Adipocyte (in vitro differentiated cells): ENCODE measurements at regions not wholly inside any gene's neighbourhood (a gene's known extent, or its start where the extent isn't known, plus 50 kb on each side); places are given as distances from the start of the nearest gene placed in this dataset.
"Not testable (repeated sequence)": the region's sequence is repeated elsewhere in the genome, so short reads cannot be mapped to it uniquely, and the experiment has no call there.

Experiments
- DNase-seq: peaks from one replicate; pipeline ENCODE4 v3.0.0-alpha.2; 2015; ENCODE audit warnings: low read depth
- H3K27me3 ChIP-seq: replicated peaks from 2 replicates; pipeline ENCODE4 v1.7.0; 2013; ENCODE audit warnings: mild to moderate bottlenecking, low read length, moderate library complexity; ENCODE audit not compliant: control insufficient read depth, insufficient read depth
- H3K36me3 ChIP-seq: 2 replicates; pipeline ENCODE4 v1.7.0; 2013; ENCODE audit warnings: low read length, mild to moderate bottlenecking, moderate library complexity; ENCODE audit not compliant: control insufficient read depth, insufficient read depth, severe bottlenecking
- H3K4me1 ChIP-seq: 2 replicates; pipeline ENCODE4 v1.7.0; 2013; ENCODE audit warnings: mild to moderate bottlenecking, low read length, moderate library complexity; ENCODE audit not compliant: control insufficient read depth, insufficient read depth
- H3K4me3 ChIP-seq: 2 replicates; pipeline ENCODE4 v1.7.0; 2013; ENCODE audit warnings: mild to moderate bottlenecking, low read length, moderate library complexity
- H3K9ac ChIP-seq: 2 replicates; pipeline ENCODE4 v1.7.0; 2013; ENCODE audit warnings: mild to moderate bottlenecking, low read length, moderate library complexity
- H3K9me3 ChIP-seq: 2 replicates; pipeline ENCODE4 v1.7.0; 2013; ENCODE audit warnings: mild to moderate bottlenecking, low read length, moderate library complexity; ENCODE audit not compliant: control insufficient read depth

- peaks cover 16% of the 10 kb centered on the region for H3K4me1 ChIP-seq
- no peaks in the 10 kb centered on the region for H3K9me3 ChIP-seq
- H3K36me3 ChIP-seq = no peaks in the 10 kb centered on the region
These were observed 784.9 kb downstream of the EPHA4 start for GRCh38 chr2:220787251-220787650.

GRCh38 chr2:220789961-220790360, 782.1 kb downstream of the EPHA4 start:
- peak; percentile 81 for DNase-seq
- Histone ChIP-seq H3K4me1 (peaks cover 16% of the 10 kb centered on the region), H3K9ac (no peak overlapping the region), H3K9me3 (no peaks in the 10 kb centered on the region), H3K36me3 (no peaks in the 10 kb centered on the region), H3K27me3 (no peaks in the 10 kb centered on the region), H3K4me3 (peak overlapping the region; percentile 25)

More at GRCh38 chr2:220787251-220787650, 784.9 kb downstream of the EPHA4 start:
- H3K4me3 ChIP-seq = no peak overlapping the region
- DNase-seq = peak; percentile 28
- H3K9ac ChIP-seq = no peak overlapping the region
- H3K27me3 ChIP-seq = no peaks in the 10 kb centered on the region

- no peaks in the 10 kb centered on the region for H3K27me3 ChIP-seq
- no peak overlapping the region for H3K4me3 ChIP-seq
- no peak overlapping the region for H3K9ac ChIP-seq
- no peaks in the 10 kb centered on the region for H3K36me3 ChIP-seq
- H3K4me1 ChIP-seq = peaks cover 6% of the 10 kb centered on the region
- H3K9me3 ChIP-seq = no peaks in the 10 kb centered on the region
- no peak for DNase-seq
These were observed 776.4 kb downstream of the EPHA4 start for GRCh38 chr2:220795705-220796104.

GRCh38 chr2:220811115-220811514, 761.0 kb downstream of the EPHA4 start:
- H3K9me3 ChIP-seq = no peaks in the 10 kb centered on the region
- no peaks in the 10 kb centered on the region for H3K36me3 ChIP-seq
- no peaks in the 10 kb centered on the region for H3K27me3 ChIP-seq
- no peak overlapping the region for H3K4me3 ChIP-seq
- no peak overlapping the region for H3K9ac ChIP-seq
- DNase-seq = no peak
- H3K4me1 ChIP-seq = no peaks in the 10 kb centered on the region

- H3K4me3 ChIP-seq = no peak overlapping the region
- H3K9ac ChIP-seq = no peak overlapping the region
- H3K36me3 ChIP-seq = no peaks in the 10 kb centered on the region
- no peaks in the 10 kb centered on the region for H3K4me1 ChIP-seq
- H3K9me3 ChIP-seq = no peaks in the 10 kb centered on the region
- no peaks in the 10 kb centered on the region for H3K27me3 ChIP-seq
- DNase-seq = peak; percentile 69
These were observed 760.0 kb downstream of the EPHA4 start for GRCh38 chr2:220811952-220812570.

GRCh38 chr2:220814441-220814840, 757.7 kb downstream of the EPHA4 start:
- no peaks in the 10 kb centered on the region for H3K27me3 ChIP-seq
- no peak overlapping the region for H3K9ac ChIP-seq
- DNase-seq = no peak
- H3K4me3 ChIP-seq = no peak overlapping the region
- H3K4me1 ChIP-seq = no peaks in the 10 kb centered on the region
- H3K36me3 ChIP-seq = no peaks in the 10 kb centered on the region
- H3K9me3 ChIP-seq = no peaks in the 10 kb centered on the region

GRCh38 chr2:220815698-220816097, 756.4 kb downstream of the EPHA4 start:
- no peak for DNase-seq
- H3K27me3 ChIP-seq = no peaks in the 10 kb centered on the region
- no peaks in the 10 kb centered on the region for H3K9me3 ChIP-seq
- no peak overlapping the region for H3K4me3 ChIP-seq
- H3K4me1 ChIP-seq = no peaks in the 10 kb centered on the region
- H3K9ac ChIP-seq = no peak overlapping the region
- no peaks in the 10 kb centered on the region for H3K36me3 ChIP-seq

- no peak overlapping the region for H3K4me3 ChIP-seq
- no peaks in the 10 kb centered on the region for H3K9me3 ChIP-seq
- H3K9ac ChIP-seq = no peak overlapping the region
- no peaks in the 10 kb centered on the region for H3K36me3 ChIP-seq
- DNase-seq = no peak
- no peaks in the 10 kb centered on the region for H3K27me3 ChIP-seq
- no peaks in the 10 kb centered on the region for H3K4me1 ChIP-seq
These were observed 750.4 kb downstream of the EPHA4 start for GRCh38 chr2:220821683-220822082.

- not testable (repeated sequence) for H3K36me3 ChIP-seq
These were observed 748.5 kb downstream of the EPHA4 start for GRCh38 chr2:220823590-220823989.

GRCh38 chr2:220833446-220833845, 738.7 kb downstream of the EPHA4 start:
- H3K9me3 ChIP-seq = no peaks in the 10 kb centered on the region
- no peak overlapping the region for H3K4me3 ChIP-seq
- DNase-seq = no peak
- H3K36me3 ChIP-seq = no peaks in the 10 kb centered on the region
- no peaks in the 10 kb centered on the region for H3K4me1 ChIP-seq
- no peak overlapping the region for H3K9ac ChIP-seq
- H3K27me3 ChIP-seq = no peaks in the 10 kb centered on the region

More at GRCh38 chr2:220823590-220823989, 748.5 kb downstream of the EPHA4 start:
- not testable (repeated sequence) for H3K27me3 ChIP-seq, H3K4me3 ChIP-seq, H3K9me3 ChIP-seq, H3K4me1 ChIP-seq, H3K9ac ChIP-seq, DNase-seq

- Histone ChIP-seq H3K4me1 (no peaks in the 10 kb centered on the region), H3K9me3 (no peaks in the 10 kb centered on the region), H3K9ac (no peak overlapping the region), H3K4me3 (no peak overlapping the region), H3K36me3 (no peaks in the 10 kb centered on the region), H3K27me3 (no peaks in the 10 kb centered on the region)
- DNase-seq = peak; percentile 6
These were observed 736.5 kb downstream of the EPHA4 start for GRCh38 chr2:220835583-220835982.

- Histone ChIP-seq H3K36me3 (no peaks in the 10 kb centered on the region), H3K4me1 (no peaks in the 10 kb centered on the region), H3K9me3 (no peaks in the 10 kb centered on the region), H3K9ac (no peak overlapping the region), H3K4me3 (no peak overlapping the region), H3K27me3 (no peaks in the 10 kb centered on the region)
- no peak for DNase-seq
These were observed 734.9 kb downstream of the EPHA4 start for GRCh38 chr2:220837226-220837625.
